ENCODE measurements at regions not wholly inside any gene's neighbourhood (a gene's known extent, or its start where the extent isn't known, plus 50 kb on each side); places are given as distances from the start of the nearest gene placed in this dataset.

GRCh38 chr1:232390590-232390989, 239.3 kb downstream of the SIPA1L2 start:
- no peak for TF ChIP-seq CTCF (IDR thresholded peaks at IDR 0.05)
- no peak for TF ChIP-seq POLR2A (IDR thresholded peaks at IDR 0.05)
